ENCODE measurements at regions not wholly inside any gene's neighbourhood (a gene's known extent, or its start where the extent isn't known, plus 50 kb on each side); places are given as distances from the start of the nearest gene placed in this dataset.

- Histone ChIP-seq H3K14ac (replicated peaks; ENCODE audit: low read depth, low read length) (no peak overlapping the region), H3K9me3 (ENCODE audit: control insufficient read depth, insufficient read depth, low read length) (0 out of 2 replicates have a peak, but pooled peaks cover 2% of the 10 kb centered on the region), H3K27me3 (ENCODE audit: control insufficient read depth, insufficient read depth, low read length) (no peaks in the 10 kb centered on the region; the same call in 1 of the 2 replicates), H2BK5ac (ENCODE audit: low read depth, low read length, poor library complexity, severe bottlenecking) (no peak overlapping the region), H3K4ac (ENCODE audit: low read depth, low read length) (no peak overlapping the region), H3K9me1 (ENCODE audit: insufficient read depth, low read length) (peaks cover 3% of the 10 kb centered on the region; the same call in 1 of the 2 replicates), H3K79me1 (ENCODE audit: low read depth in 1 of 2, low read length in 2 of 2) (no peaks in the 10 kb centered on the region), H2AFZ (replicated peaks; ENCODE audit: low read length, poor library complexity) (no peak overlapping the region), H4K91ac (ENCODE audit: insufficient read depth, low read depth, low read length) (no peak overlapping the region), H3K56ac (ENCODE audit: extremely low read depth, insufficient read depth, low read length) (no peak overlapping the region), H2AK9ac (replicated peaks; ENCODE audit: low read depth, low read length, poor library complexity) (no peak overlapping the region), H2BK120ac (ENCODE audit: low read depth, low read length) (no peak overlapping the region), H4K8ac (ENCODE audit: low read depth in 2 of 2, low read length in 2 of 2) (no peak overlapping the region), H3K4me2 (ENCODE audit: low read depth, low read length) (no peak overlapping the region), H2BK15ac (ENCODE audit: low read depth, low read length) (no peak overlapping the region), H2AK5ac (ENCODE audit: low read depth, low read length) (no peak overlapping the region), H3K9ac (ENCODE audit: low read depth, low read length) (no peak overlapping the region), H4K5ac (ENCODE audit: low read depth, low read length) (no peak overlapping the region), H3K23ac (ENCODE audit: low read depth, low read length) (no peak overlapping the region), H2BK20ac (ENCODE audit: low read depth, low read length) (no peak overlapping the region), H3K4me3 (ENCODE audit: insufficient read depth, low read depth, low read length) (no peak overlapping the region), H3K36me3 (ENCODE audit: control insufficient read depth, insufficient read depth, low read length) (no peaks in the 10 kb centered on the region), H3K18ac (ENCODE audit: low read depth, low read length) (no peak overlapping the region), H3K27ac (ENCODE audit: insufficient read depth, low read length) (no peak overlapping the region), H3K4me1 (ENCODE audit: control insufficient read depth, insufficient read depth, low read length) (peaks cover 3% of the 10 kb centered on the region; the same call in 1 of the 2 replicates), H4K20me1 (ENCODE audit: insufficient read depth, low read length) (no peaks in the 10 kb centered on the region)
- BruUV-seq (replicated peaks) = no TSS peak
- dilution Hi-C loops (cut with HindIII; ENCODE audit: low sequenced_read_pairs, unreplicated experiment) = no loop called here
- no peak for DNase-seq
- TF ChIP-seq MXI1 (IDR thresholded peaks at IDR 0.05; ENCODE audit: borderline replicate concordance, low read depth, low read length) = no peak
- no peak for TF ChIP-seq NFE2L2 (IDR thresholded peaks at IDR 0.05; ENCODE audit: low read depth, low read length)
- no peak for TF ChIP-seq RAD21 (IDR thresholded peaks at IDR 0.05; ENCODE audit: low read length)
- TF ChIP-seq CHD1 (IDR thresholded peaks at IDR 0.05; ENCODE audit: low read depth, low read length) = no peak
- no peak for TF ChIP-seq SMC3 (IDR thresholded peaks at IDR 0.05; ENCODE audit: low read depth, low read length)
- TF ChIP-seq FOS (IDR thresholded peaks at IDR 0.05; ENCODE audit: low read depth, low read length) = no peak
- TF ChIP-seq MAZ (IDR thresholded peaks at IDR 0.05; ENCODE audit: borderline replicate concordance, low read depth, low read length) = no peak
- no peak for TF ChIP-seq MAFK (IDR thresholded peaks at IDR 0.05; ENCODE audit: low read depth, low read length)
- no peak for TF ChIP-seq ELK1 (IDR thresholded peaks at IDR 0.05; ENCODE audit: borderline replicate concordance, low read depth, low read length)
- no peak for TF ChIP-seq CTCF (conservative IDR thresholded peaks at IDR 0.05; ENCODE audit: low read depth, low read length)
- no peak for TF ChIP-seq BHLHE40 (IDR thresholded peaks at IDR 0.05; ENCODE audit: low read depth, low read length)
- no peak for TF ChIP-seq RCOR1 (IDR thresholded peaks at IDR 0.05; ENCODE audit: insufficient replicate concordance, low read length)
- TF ChIP-seq USF2 (IDR thresholded peaks at IDR 0.05; ENCODE audit: low read depth, low read length) = no peak
- no peak for TF ChIP-seq RFX5 (IDR thresholded peaks at IDR 0.05; ENCODE audit: low read depth, low read length)
- TF ChIP-seq CEBPB (IDR thresholded peaks at IDR 0.05; ENCODE audit: low read depth, low read length) = no peak
- no peak for TF ChIP-seq POLR2A (IDR thresholded peaks at IDR 0.05; ENCODE audit: low read depth, low read length)
- in situ Hi-C loops (cut with MboI; ENCODE audit: low sequenced_read_pairs) = no loop called here
- ChIA-PET CTCF (no interaction called here), POLR2A (ENCODE audit: unreplicated experiment) (no interaction called here)
- 72% methylated on average over 6 of the region's 10 CpGs; no CpG with 5 or more reads in 1 of the 2 experiments for WGBS, 2 experiments (ENCODE audit: extremely low coverage in 2 of 2, insufficient read length in 1 of 2)
- ATAC-seq (ENCODE audit: low read depth) = no peak
- intact Hi-C loops (cut with micrococcal nuclease) = no loop called here
Measured at GRCh38 chr5:81901586-81901985, 70.2 kb upstream of the ATG10 start.
